Non-pigmented ciliary epithelial cell (primary cell): ENCODE measurements at regions not wholly inside any gene's neighbourhood (a gene's known extent, or its start where the extent isn't known, plus 50 kb on each side); places are given as distances from the start of the nearest gene placed in this dataset.
A peak's percentile ranks its signal among the peaks of the same experiment; 100 is the strongest.
"Not testable (repeated sequence)": the region's sequence is repeated elsewhere in the genome, so short reads cannot be mapped to it uniquely, and the experiment has no call there.

Experiments used
- DNase-seq: peaks from one replicate; pipeline ENCODE4 v3.0.0-alpha.2; 2010; ENCODE audit warnings: low read depth

GRCh38 chr10:28991333-28992270, 297.3 kb upstream of the LYZL1 start:
- DNase-seq, result peak; percentile 63

- DNase-seq, result no peak
These were observed 295.8 kb upstream of the LYZL1 start for GRCh38 chr10:28993056-28993455.

- no peak for DNase-seq
These were observed 295.0 kb upstream of the LYZL1 start for GRCh38 chr10:28993861-28994260.

- DNase-seq, result not testable (repeated sequence)
These were observed 294.1 kb upstream of the LYZL1 start for GRCh38 chr10:28994802-28995201.

- no peak for DNase-seq
These were observed 293.4 kb upstream of the LYZL1 start for GRCh38 chr10:28995497-28995896.

GRCh38 chr10:28996345-28996744, 292.5 kb upstream of the LYZL1 start:
- no peak for DNase-seq

- DNase-seq, result no peak
These were observed 291.8 kb upstream of the LYZL1 start for GRCh38 chr10:28996947-28997551.

- DNase-seq, result no peak
These were observed 291.1 kb upstream of the LYZL1 start for GRCh38 chr10:28997734-28998133.

GRCh38 chr10:29001801-29002200, 287.1 kb upstream of the LYZL1 start:
- DNase-seq, result no peak

- not testable (repeated sequence) for DNase-seq
These were observed 285.9 kb upstream of the LYZL1 start for GRCh38 chr10:29003014-29003413.

GRCh38 chr10:29005988-29006387, 282.9 kb upstream of the LYZL1 start:
- DNase-seq, result no peak

GRCh38 chr10:29007370-29007747, 281.5 kb upstream of the LYZL1 start:
- DNase-seq, result no peak

- DNase-seq, result no peak
These were observed 280.9 kb upstream of the LYZL1 start for GRCh38 chr10:29007748-29008610.

- DNase-seq, result no peak
These were observed 279.4 kb upstream of the LYZL1 start for GRCh38 chr10:29009464-29009863.

- DNase-seq, result no peak
These were observed 277.4 kb upstream of the LYZL1 start for GRCh38 chr10:29011516-29011915.

- DNase-seq, result no peak
These were observed 275.8 kb upstream of the LYZL1 start for GRCh38 chr10:29012926-29013554.

- no peak for DNase-seq
These were observed 267.3 kb upstream of the LYZL1 start for GRCh38 chr10:29021591-29021990.

GRCh38 chr10:29022513-29022912, 266.4 kb upstream of the LYZL1 start:
- no peak for DNase-seq

- no peak for DNase-seq
These were observed 265.2 kb upstream of the LYZL1 start for GRCh38 chr10:29023678-29024077.

- DNase-seq, result no peak
These were observed 262.6 kb upstream of the LYZL1 start for GRCh38 chr10:29026065-29026797.
